ENCODE measurements at regions not wholly inside any gene's neighbourhood (a gene's known extent, or its start where the extent isn't known, plus 50 kb on each side); places are given as distances from the start of the nearest gene placed in this dataset.

DNA sequence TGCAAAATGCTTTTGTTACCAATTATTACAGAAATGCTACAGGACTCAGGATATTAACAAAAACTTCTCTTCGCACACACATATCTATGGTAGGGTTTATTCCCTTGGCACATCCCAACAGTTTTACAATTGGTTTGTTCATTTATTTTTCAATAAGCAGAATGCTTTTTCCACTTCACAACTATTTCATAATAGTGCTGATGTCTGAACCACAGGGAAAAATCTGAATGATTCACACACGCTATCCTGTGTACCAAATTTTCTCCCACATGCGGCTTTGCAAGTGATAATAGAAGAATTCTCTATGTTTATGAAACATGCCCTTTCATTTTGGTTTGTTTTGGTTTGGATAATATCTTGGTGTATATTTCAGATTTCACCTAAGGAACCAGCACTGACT is 725.7 kb upstream of the TENM3 start:
- Histone ChIP-seq H3K36me3 (ENCODE audit: insufficient read depth, low read length) (no peaks in the 10 kb centered on the region), H3K4me1 (ENCODE audit: control insufficient read depth, insufficient read depth, low read length, unreplicated experiment) (no peaks in the 10 kb centered on the region), H2AFZ (ENCODE audit: low read length, unreplicated experiment) (no peak overlapping the region), H3K27ac (ENCODE audit: low read depth, low read length) (no peak overlapping the region), H3K27me3 (ENCODE audit: insufficient read depth, low read length) (no peaks in the 10 kb centered on the region), H3K79me2 (ENCODE audit: control insufficient read depth, insufficient read depth, low read length, unreplicated experiment) (no peaks in the 10 kb centered on the region), H3K4me3 (ENCODE audit: low read depth, low read length) (no peak overlapping the region)

DNA sequence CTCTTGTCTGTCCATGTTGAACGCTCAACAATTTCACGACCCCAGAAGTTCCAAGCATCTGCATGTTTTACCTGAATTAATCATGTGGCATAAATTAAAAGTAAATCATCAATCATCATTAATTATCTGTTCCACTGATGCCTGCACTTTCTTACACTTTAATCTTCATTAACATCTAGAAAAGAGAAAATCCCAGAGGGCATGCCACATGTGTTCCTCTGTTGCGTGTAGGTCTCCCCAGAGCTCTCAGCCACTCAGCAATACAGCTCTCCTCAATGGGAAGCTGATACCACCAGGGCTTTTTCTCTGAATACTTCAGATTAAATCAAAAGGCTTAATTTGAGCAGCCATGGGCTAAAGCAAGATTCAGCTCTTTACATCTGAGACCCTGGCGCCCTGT is 722.4 kb upstream of the TENM3 start:
- Histone ChIP-seq H3K27ac (ENCODE audit: low read depth, low read length) (no peak overlapping the region), H3K4me1 (ENCODE audit: control insufficient read depth, insufficient read depth, low read length, unreplicated experiment) (no peaks in the 10 kb centered on the region), H2AFZ (ENCODE audit: low read length, unreplicated experiment) (no peak overlapping the region), H3K36me3 (ENCODE audit: insufficient read depth, low read length) (no peaks in the 10 kb centered on the region), H3K4me3 (ENCODE audit: low read depth, low read length) (no peak overlapping the region), H3K27me3 (ENCODE audit: insufficient read depth, low read length) (peaks cover 4% of the 10 kb centered on the region), H3K79me2 (ENCODE audit: control insufficient read depth, insufficient read depth, low read length, unreplicated experiment) (no peaks in the 10 kb centered on the region)

DNA sequence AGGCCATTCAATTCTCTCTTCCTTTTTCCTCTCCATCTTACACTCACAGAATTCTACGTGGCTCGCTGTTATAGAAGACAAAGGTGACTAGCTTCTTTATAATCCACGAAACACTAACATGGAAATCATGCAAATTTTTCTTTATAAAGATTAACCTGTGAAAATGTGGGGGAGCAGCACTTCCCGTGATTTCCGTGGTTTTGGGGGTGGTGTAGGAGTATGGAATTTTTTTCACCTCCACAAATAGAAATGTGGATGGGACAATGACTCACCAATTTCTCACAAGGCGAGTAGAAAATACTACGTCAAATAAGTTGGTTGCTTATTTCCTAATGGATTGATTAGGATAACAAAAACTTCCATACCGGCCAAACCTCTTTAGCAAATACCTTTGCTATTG is 719.2 kb upstream of the TENM3 start:
- Histone ChIP-seq H3K4me3 (ENCODE audit: low read depth, low read length) (no peak overlapping the region), H3K4me1 (ENCODE audit: control insufficient read depth, insufficient read depth, low read length, unreplicated experiment) (no peaks in the 10 kb centered on the region), H2AFZ (ENCODE audit: low read length, unreplicated experiment) (no peak overlapping the region), H3K27me3 (ENCODE audit: insufficient read depth, low read length) (peaks cover 4% of the 10 kb centered on the region), H3K27ac (ENCODE audit: low read depth, low read length) (no peak overlapping the region), H3K36me3 (ENCODE audit: insufficient read depth, low read length) (no peaks in the 10 kb centered on the region), H3K79me2 (ENCODE audit: control insufficient read depth, insufficient read depth, low read length, unreplicated experiment) (no peaks in the 10 kb centered on the region)

DNA sequence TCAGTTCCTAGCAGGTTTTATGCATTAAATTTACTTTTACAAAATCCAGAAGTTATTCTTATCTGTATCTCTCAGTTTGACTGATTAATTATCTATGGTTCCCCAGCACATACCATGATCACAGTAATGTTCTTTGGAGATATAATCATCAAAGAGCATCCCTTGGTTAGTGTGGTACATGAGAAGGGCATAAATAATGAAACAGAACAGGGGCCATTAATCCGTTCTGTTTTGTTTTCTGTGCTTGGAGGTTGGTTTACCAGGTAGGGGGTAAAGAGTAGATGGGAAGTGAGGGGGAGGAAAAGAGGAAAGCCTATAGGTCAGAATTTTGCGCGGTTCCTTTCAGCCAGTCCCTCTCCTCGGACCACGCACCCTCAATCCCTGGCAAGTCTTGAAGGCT is 718.7 kb upstream of the TENM3 start:
- Histone ChIP-seq H2AFZ (ENCODE audit: low read length, unreplicated experiment) (no peak overlapping the region), H3K27me3 (ENCODE audit: insufficient read depth, low read length) (peaks cover 4% of the 10 kb centered on the region), H3K27ac (ENCODE audit: low read depth, low read length) (no peak overlapping the region), H3K4me1 (ENCODE audit: control insufficient read depth, insufficient read depth, low read length, unreplicated experiment) (no peaks in the 10 kb centered on the region), H3K36me3 (ENCODE audit: insufficient read depth, low read length) (no peaks in the 10 kb centered on the region), H3K4me3 (ENCODE audit: low read depth, low read length) (no peak overlapping the region), H3K79me2 (ENCODE audit: control insufficient read depth, insufficient read depth, low read length, unreplicated experiment) (no peaks in the 10 kb centered on the region)

DNA sequence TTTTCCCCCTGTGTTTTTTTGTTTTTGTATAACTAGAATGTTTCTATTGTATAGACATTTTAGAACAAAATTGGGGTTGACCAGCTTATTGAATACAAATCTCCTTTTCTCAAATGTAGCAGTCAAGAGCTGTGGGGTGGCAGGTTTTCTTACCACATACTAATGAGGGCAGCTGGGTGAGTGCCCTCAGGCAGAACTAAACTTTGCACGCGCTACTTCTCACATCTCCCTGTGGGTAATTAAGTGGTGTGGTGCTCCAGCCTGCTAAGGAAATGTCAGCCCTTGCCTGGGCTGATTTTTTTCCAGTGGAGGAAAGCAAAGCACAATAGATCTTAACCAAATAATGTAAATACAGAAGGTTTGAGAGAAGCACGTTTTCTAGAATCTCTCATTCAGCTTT is 717.6 kb upstream of the TENM3 start:
- peaks cover 4% of the 10 kb centered on the region for H3K27me3 ChIP-seq (ENCODE audit: insufficient read depth, low read length)
- H2AFZ ChIP-seq (ENCODE audit: low read length, unreplicated experiment), result no peak overlapping the region
- no peaks in the 10 kb centered on the region for H3K36me3 ChIP-seq (ENCODE audit: insufficient read depth, low read length)
- H3K4me3 ChIP-seq (ENCODE audit: low read depth, low read length), result no peak overlapping the region
- H3K4me1 ChIP-seq (ENCODE audit: control insufficient read depth, insufficient read depth, low read length, unreplicated experiment), result no peaks in the 10 kb centered on the region
- no peaks in the 10 kb centered on the region for H3K79me2 ChIP-seq (ENCODE audit: control insufficient read depth, insufficient read depth, low read length, unreplicated experiment)
- no peak overlapping the region for H3K27ac ChIP-seq (ENCODE audit: low read depth, low read length)

DNA sequence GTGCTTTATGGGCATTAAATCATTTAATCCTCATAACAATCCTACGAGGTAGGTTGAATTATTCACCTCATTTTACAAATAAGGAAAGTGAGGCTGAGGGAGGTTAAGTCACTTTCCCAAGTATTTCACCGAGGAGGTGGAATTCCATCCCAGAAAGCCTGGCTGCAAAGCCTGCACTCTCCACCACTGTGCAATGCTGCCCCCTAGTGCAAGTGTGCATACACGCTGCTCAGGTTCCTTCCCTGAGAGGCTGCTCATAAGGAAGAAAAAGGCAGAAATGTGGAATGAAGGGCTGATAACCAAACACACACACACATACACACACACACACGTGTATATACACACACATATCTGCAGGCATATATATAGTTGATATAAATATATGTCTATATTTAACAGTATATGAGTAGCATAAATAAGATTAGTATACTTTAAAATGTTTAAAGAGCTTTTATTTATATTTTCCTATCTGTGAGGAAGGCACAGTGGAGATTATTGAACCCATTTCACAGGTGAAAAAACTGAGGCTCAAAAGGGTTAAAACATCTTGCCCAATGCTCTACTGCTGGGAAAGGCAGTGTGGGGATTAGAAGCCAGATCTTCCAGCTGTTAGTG is 714.5 kb upstream of the TENM3 start:
- H3K79me2 ChIP-seq (ENCODE audit: control insufficient read depth, insufficient read depth, low read length, unreplicated experiment), result no peaks in the 10 kb centered on the region
- no peak overlapping the region for H3K4me3 ChIP-seq (ENCODE audit: low read depth, low read length)
- no peak overlapping the region for H3K27ac ChIP-seq (ENCODE audit: low read depth, low read length)
- H3K27me3 ChIP-seq (ENCODE audit: insufficient read depth, low read length), result peaks cover 4% of the 10 kb centered on the region
- H2AFZ ChIP-seq (ENCODE audit: low read length, unreplicated experiment), result peak overlapping the region; percentile 73
- no peaks in the 10 kb centered on the region for H3K36me3 ChIP-seq (ENCODE audit: insufficient read depth, low read length)
- no peaks in the 10 kb centered on the region for H3K4me1 ChIP-seq (ENCODE audit: control insufficient read depth, insufficient read depth, low read length, unreplicated experiment)

DNA sequence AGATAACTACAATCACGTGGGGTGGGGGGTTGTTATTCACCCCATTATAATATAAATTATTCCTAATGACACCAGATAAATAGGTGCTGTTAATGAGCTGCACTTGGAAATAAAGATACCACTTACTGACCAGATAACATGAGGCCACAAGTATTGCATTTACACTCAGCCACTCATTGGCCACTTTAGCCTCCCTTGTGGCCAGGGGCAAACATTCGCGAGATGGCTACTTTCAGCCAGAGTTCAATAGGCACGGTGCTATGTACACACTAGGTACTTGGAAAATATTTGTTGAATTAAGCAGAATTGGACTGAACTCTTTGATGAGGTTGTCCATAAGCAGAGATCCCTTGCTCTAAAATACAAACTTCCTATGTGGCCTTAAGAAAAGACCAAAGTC is 713.7 kb upstream of the TENM3 start:
- H3K4me1 ChIP-seq (ENCODE audit: control insufficient read depth, insufficient read depth, low read length, unreplicated experiment), result no peaks in the 10 kb centered on the region
- peaks cover 1% of the 10 kb centered on the region; the same call in 1 of the 2 replicates for H3K27me3 ChIP-seq (ENCODE audit: insufficient read depth, low read length)
- H2AFZ ChIP-seq (ENCODE audit: low read length, unreplicated experiment), result peak overlapping the region; percentile 28
- no peak overlapping the region for H3K4me3 ChIP-seq (ENCODE audit: low read depth, low read length)
- H3K27ac ChIP-seq (ENCODE audit: low read depth, low read length), result no peak overlapping the region
- H3K79me2 ChIP-seq (ENCODE audit: control insufficient read depth, insufficient read depth, low read length, unreplicated experiment), result no peaks in the 10 kb centered on the region
- H3K36me3 ChIP-seq (ENCODE audit: insufficient read depth, low read length), result no peaks in the 10 kb centered on the region

DNA sequence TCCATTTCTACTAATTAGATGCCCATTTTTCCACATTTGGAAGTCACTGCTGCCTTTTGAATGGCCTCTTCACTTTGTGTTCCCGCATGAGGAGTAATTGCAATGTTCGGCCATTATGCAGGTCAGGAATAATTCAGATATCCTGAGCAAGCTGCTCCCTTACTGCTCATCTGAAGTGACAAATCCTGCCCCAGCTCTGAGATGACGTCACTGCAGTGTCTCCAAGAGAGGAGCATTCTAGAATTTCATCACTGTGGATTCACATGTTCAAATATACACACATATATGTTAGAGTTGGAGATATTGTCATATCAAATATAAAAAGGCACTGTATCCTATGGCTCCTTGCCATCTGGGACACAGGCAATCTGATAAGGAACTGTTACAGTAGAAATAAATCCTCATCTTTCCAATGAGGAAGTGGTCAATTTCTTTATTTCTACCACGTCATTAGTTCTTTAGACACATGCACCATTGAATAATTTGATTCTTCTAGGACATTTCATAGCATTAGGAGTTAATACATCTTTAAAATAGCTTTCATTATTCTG is 706.9 kb upstream of the TENM3 start:
- H3K4me3 ChIP-seq (ENCODE audit: low read depth, low read length), result no peak overlapping the region

DNA sequence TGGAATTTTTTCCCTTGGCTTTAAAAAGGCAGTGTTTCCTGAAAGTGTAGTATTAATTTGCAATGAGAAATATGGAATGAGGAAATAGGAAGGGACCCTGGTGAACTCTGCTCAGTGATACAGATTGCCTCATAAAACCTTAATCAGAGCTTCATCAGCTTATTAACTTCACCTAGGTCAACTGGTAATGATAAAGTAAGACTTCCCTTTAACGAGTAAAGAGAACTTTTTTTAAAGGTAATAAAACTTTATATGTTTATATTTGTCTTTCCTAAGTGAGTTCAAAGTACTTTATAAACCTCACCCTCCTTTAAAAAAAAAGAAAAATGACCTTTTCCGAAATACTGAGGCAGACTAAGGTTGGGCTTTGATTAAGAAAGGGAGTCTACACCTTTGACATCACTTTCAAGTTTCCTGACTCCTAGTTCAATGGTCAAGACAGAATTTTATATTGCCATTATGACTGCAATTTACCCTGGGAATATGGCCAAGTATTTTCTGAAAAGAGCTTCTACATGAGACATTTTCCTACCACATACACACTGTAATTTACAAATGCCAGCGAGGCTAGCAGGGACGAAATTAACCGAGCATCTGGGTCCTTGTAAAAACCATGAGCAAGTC is 706.3 kb upstream of the TENM3 start:
- H3K4me1 ChIP-seq (ENCODE audit: control insufficient read depth, insufficient read depth, low read length, unreplicated experiment), result peaks cover 10% of the 10 kb centered on the region
- H3K27ac ChIP-seq (ENCODE audit: low read depth, low read length), result no peak overlapping the region
- H2AFZ ChIP-seq (ENCODE audit: low read length, unreplicated experiment), result no peak overlapping the region
- no peaks in the 10 kb centered on the region for H3K36me3 ChIP-seq (ENCODE audit: insufficient read depth, low read length)
- H3K27me3 ChIP-seq (ENCODE audit: insufficient read depth, low read length), result no peaks in the 10 kb centered on the region
- no peak overlapping the region for H3K4me3 ChIP-seq (ENCODE audit: low read depth, low read length)
- no peaks in the 10 kb centered on the region for H3K79me2 ChIP-seq (ENCODE audit: control insufficient read depth, insufficient read depth, low read length, unreplicated experiment)

More for the DNA sequence above, 706.9 kb upstream of the TENM3 start:
- no peaks in the 10 kb centered on the region for H3K79me2 ChIP-seq (ENCODE audit: control insufficient read depth, insufficient read depth, low read length, unreplicated experiment)
- no peaks in the 10 kb centered on the region for H3K27me3 ChIP-seq (ENCODE audit: insufficient read depth, low read length)
- no peak overlapping the region for H3K27ac ChIP-seq (ENCODE audit: low read depth, low read length)
- peaks cover 3% of the 10 kb centered on the region for H3K4me1 ChIP-seq (ENCODE audit: control insufficient read depth, insufficient read depth, low read length, unreplicated experiment)
- no peak overlapping the region for H2AFZ ChIP-seq (ENCODE audit: low read length, unreplicated experiment)
- no peaks in the 10 kb centered on the region for H3K36me3 ChIP-seq (ENCODE audit: insufficient read depth, low read length)

DNA sequence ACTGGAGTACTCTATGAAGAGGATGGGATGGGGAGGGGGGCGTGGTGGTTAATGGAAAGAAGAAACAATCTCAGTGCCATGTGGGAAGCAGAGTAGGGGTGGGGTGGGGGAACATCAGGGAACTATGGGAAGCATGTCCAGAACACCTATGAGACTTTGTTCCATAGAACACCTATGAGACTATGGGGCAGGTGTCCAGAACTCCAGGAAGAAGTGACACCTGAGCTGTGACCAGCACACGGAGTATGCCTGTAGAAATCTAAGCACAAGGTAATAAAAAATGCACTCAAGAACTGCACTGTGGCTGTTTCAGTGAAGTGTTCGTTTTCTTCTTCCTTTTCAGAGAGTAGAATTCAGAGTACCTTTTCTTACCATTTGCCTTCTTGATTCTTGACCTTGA is 704.8 kb upstream of the TENM3 start:
- H3K4me1 ChIP-seq (ENCODE audit: control insufficient read depth, insufficient read depth, low read length, unreplicated experiment), result peaks cover 13% of the 10 kb centered on the region
- H3K27ac ChIP-seq (ENCODE audit: low read depth, low read length), result no peak overlapping the region
- H3K36me3 ChIP-seq (ENCODE audit: insufficient read depth, low read length), result no peaks in the 10 kb centered on the region
- H2AFZ ChIP-seq (ENCODE audit: low read length, unreplicated experiment), result no peak overlapping the region
- H3K4me3 ChIP-seq (ENCODE audit: low read depth, low read length), result no peak overlapping the region
- H3K27me3 ChIP-seq (ENCODE audit: insufficient read depth, low read length), result no peaks in the 10 kb centered on the region
- H3K79me2 ChIP-seq (ENCODE audit: control insufficient read depth, insufficient read depth, low read length, unreplicated experiment), result no peaks in the 10 kb centered on the region

DNA sequence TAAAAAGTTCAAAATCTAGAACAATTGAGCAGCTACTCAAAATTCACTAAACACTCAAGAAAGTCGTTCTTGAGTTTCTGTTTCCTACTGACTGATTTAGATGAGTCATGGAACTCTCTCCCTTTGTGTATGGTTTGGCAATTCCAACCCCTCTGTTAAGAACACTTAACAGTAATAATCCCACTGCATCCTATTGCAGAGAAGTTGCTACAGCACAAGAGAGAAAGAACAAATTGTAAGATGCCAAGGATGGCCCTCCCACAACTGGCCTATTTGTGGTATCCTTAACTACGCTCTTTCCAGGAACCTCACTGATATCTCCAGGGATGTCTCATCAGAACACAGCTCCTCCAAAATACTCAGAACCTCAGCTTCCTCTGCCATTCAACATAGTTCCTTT is 701.8 kb upstream of the TENM3 start:
- H3K4me1 ChIP-seq (ENCODE audit: control insufficient read depth, insufficient read depth, low read length, unreplicated experiment), result peaks cover 13% of the 10 kb centered on the region
- H3K27ac ChIP-seq (ENCODE audit: low read depth, low read length), result peak overlapping the region; percentile 75
- peak overlapping the region; percentile 75 for H2AFZ ChIP-seq (ENCODE audit: low read length, unreplicated experiment)
- H3K36me3 ChIP-seq (ENCODE audit: insufficient read depth, low read length), result no peaks in the 10 kb centered on the region
- no peak overlapping the region for H3K4me3 ChIP-seq (ENCODE audit: low read depth, low read length)
- no peaks in the 10 kb centered on the region for H3K27me3 ChIP-seq (ENCODE audit: insufficient read depth, low read length)
- no peaks in the 10 kb centered on the region for H3K79me2 ChIP-seq (ENCODE audit: control insufficient read depth, insufficient read depth, low read length, unreplicated experiment)
